ENCODE measurements at regions not wholly inside any gene's neighbourhood (a gene's known extent, or its start where the extent isn't known, plus 50 kb on each side); places are given as distances from the start of the nearest gene placed in this dataset.
"Not testable (repeated sequence)": the region's sequence is repeated elsewhere in the genome, so short reads cannot be mapped to it uniquely, and the experiment has no call there.

GRCh38 chr14:65153101-65153500 is 50.8 kb upstream of the MAX start:
- no peak for DNase-seq (ENCODE audit: low read depth, low spot score)

- DNase-seq (ENCODE audit: low read depth, low spot score), result no peak
These were observed 54.5 kb upstream of the MAX start for GRCh38 chr14:65156568-65157366.

- no peak for DNase-seq (ENCODE audit: low read depth, low spot score)
These were observed 57.2 kb upstream of the MAX start for GRCh38 chr14:65159281-65160062.

- DNase-seq (ENCODE audit: low read depth, low spot score), result no peak
These were observed 57.8 kb upstream of the MAX start for GRCh38 chr14:65160091-65160490.

GRCh38 chr14:65162031-65162430 is 59.7 kb upstream of the MAX start:
- no peak for DNase-seq (ENCODE audit: low read depth, low spot score)

- DNase-seq (ENCODE audit: low read depth, low spot score), result no peak
These were observed 61.9 kb upstream of the MAX start for GRCh38 chr14:65164068-65164824.

- DNase-seq (ENCODE audit: low read depth, low spot score), result no peak
These were observed 62.5 kb upstream of the MAX start for GRCh38 chr14:65164825-65165135.

- DNase-seq (ENCODE audit: low read depth, low spot score), result no peak
These were observed 64.8 kb upstream of the MAX start for GRCh38 chr14:65167072-65167645.

GRCh38 chr14:65168840-65169239 is 66.5 kb upstream of the MAX start:
- DNase-seq (ENCODE audit: low read depth, low spot score), result no peak

GRCh38 chr14:65169351-65169750 is 67.0 kb upstream of the MAX start:
- no peak for DNase-seq (ENCODE audit: low read depth, low spot score)

GRCh38 chr14:65170318-65170717 is 68.0 kb upstream of the MAX start:
- no peak for DNase-seq (ENCODE audit: low read depth, low spot score)

- no peak for DNase-seq (ENCODE audit: low read depth, low spot score)
These were observed 68.6 kb upstream of the MAX start for GRCh38 chr14:65170768-65171507.

GRCh38 chr14:65173973-65174693 is 71.8 kb upstream of the MAX start:
- DNase-seq (ENCODE audit: low read depth, low spot score), result no peak

GRCh38 chr14:65174783-65175182 is 72.5 kb upstream of the MAX start:
- DNase-seq (ENCODE audit: low read depth, low spot score), result no peak

- no peak for DNase-seq (ENCODE audit: low read depth, low spot score)
These were observed 75.2 kb upstream of the MAX start for GRCh38 chr14:65177551-65177950.

- DNase-seq (ENCODE audit: low read depth, low spot score), result not testable (repeated sequence)
These were observed 76.9 kb upstream of the MAX start for GRCh38 chr14:65179231-65179630.

GRCh38 chr14:65179918-65180724 is 77.8 kb upstream of the MAX start:
- DNase-seq (ENCODE audit: low read depth, low spot score), result no peak

GRCh38 chr14:65180725-65181025 is 78.4 kb upstream of the MAX start:
- DNase-seq (ENCODE audit: low read depth, low spot score), result no peak

- DNase-seq (ENCODE audit: low read depth, low spot score), result no peak
These were observed 81.9 kb upstream of the MAX start for GRCh38 chr14:65184032-65184764.

Data from iPS DF 19.7 (cell line).